Endodermal cell (in vitro differentiated cells): ENCODE measurements at regions not wholly inside any gene's neighbourhood (a gene's known extent, or its start where the extent isn't known, plus 50 kb on each side); places are given as distances from the start of the nearest gene placed in this dataset.

Experiments used
- DNase-seq: peaks from one replicate; pipeline ENCODE4 v3.0.0-alpha.2; 2017
- H3K27ac ChIP-seq: 2 replicates; pipeline ENCODE4 v1.5.1; 2013; ENCODE audit warnings: mild to moderate bottlenecking, low read depth, low read length, moderate library complexity
- H3K27me3 ChIP-seq: 2 replicates; pipeline ENCODE4 v1.6.1; 2013; ENCODE audit warnings: mild to moderate bottlenecking, low read length, moderate library complexity; ENCODE audit not compliant: insufficient read depth, control insufficient read depth, poor library complexity, severe bottlenecking
- H3K36me3 ChIP-seq: 2 replicates; pipeline ENCODE4 v1.7.0; 2013; ENCODE audit warnings: mild to moderate bottlenecking, low read length, moderate library complexity; ENCODE audit not compliant: control insufficient read depth, insufficient read depth
- H3K4me1 ChIP-seq: one replicate; pipeline ENCODE4 v1.7.0; 2013; ENCODE audit warnings: low read length; ENCODE audit not compliant: control insufficient read depth, insufficient read depth
- H3K4me3 ChIP-seq: 2 replicates; pipeline ENCODE4 v1.5.1; 2013; ENCODE audit warnings: mild to moderate bottlenecking, low read length, moderate library complexity
- H3K9ac ChIP-seq: 2 replicates; pipeline ENCODE4 v1.6.1; 2013; ENCODE audit warnings: mild to moderate bottlenecking, low read length, moderate library complexity; ENCODE audit not compliant: poor library complexity, severe bottlenecking; ENCODE audit errors: extremely low read depth
- H3K9me3 ChIP-seq: 2 replicates; pipeline ENCODE4 v1.6.1; 2013; ENCODE audit warnings: mild to moderate bottlenecking, low read length, moderate library complexity; ENCODE audit not compliant: control insufficient read depth
- H3K27ac Mint-ChIP-seq: 2 replicates; pipeline ENCODE4 v1.8.0; 2020; ENCODE audit warnings: mixed read lengths
- H3K27me3 Mint-ChIP-seq: 2 replicates; pipeline ENCODE4 v1.8.0; 2021; ENCODE audit warnings: mild to moderate bottlenecking, mixed read lengths; ENCODE audit not compliant: insufficient read depth
- H3K36me3 Mint-ChIP-seq: 2 replicates; pipeline ENCODE4 v1.8.0; 2020; ENCODE audit warnings: low read depth, mixed read lengths
- H3K4me1 Mint-ChIP-seq: 2 replicates; pipeline ENCODE4 v1.8.0; 2020; ENCODE audit warnings: mixed read lengths
- H3K4me3 Mint-ChIP-seq: 2 replicates; pipeline ENCODE4 v1.8.0; 2020; ENCODE audit warnings: mild to moderate bottlenecking, moderate library complexity, mixed read lengths
- H3K9me3 Mint-ChIP-seq: 2 replicates; pipeline ENCODE4 v1.8.0; 2020; ENCODE audit warnings: mild to moderate bottlenecking, mixed read lengths
- WGBS, 2 experiments: methylation state at CpG; one replicate each; pipeline versions ENCODE4 v1.1.5 to v1.1.7; 2013; ENCODE audit warnings: missing lambda C conversion rate in 2 of 2, mixed read lengths in 1 of 2; ENCODE audit not compliant: insufficient coverage in 1 of 2, insufficient read length in 1 of 2; 5-methylcytosine and 5-hydroxymethylcytosine counted together
- TF ChIP-seq, protein P1 (sequence below): fragments of 200-600 bp; sonication (generic); conservative IDR thresholded peaks from 2 replicates; pipeline ENCODE4 v1.5.0; 2021; ENCODE audit warnings: antibody characterized with exemption, mild to moderate bottlenecking

DNA sequence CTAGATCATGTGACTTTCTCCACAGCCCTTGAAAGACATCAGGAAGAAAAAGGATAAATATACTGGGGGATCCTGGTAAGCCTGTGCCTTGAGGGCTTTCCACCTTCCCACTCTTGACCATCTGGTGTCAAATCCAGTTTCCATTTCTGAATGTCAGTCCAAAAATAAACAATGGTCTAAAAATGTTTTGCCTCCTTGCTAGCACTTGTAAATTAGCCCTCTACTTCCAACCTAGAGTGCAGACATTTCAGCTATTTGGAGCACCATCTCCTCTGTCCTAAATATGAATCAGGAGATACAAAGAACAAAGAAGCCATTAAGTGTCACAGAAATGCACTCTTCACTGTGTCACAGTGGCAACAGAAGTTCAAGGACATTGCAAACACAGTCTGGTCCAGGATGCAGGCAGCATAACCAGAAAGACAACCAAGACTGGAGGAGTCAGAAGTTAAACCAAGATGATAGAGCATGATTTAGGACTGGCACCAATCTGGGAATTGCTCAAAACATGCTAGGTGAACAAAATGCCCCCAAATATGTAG lies 88.1 kb downstream of the CCDC34 start:
- TF ChIP-seq, protein P1, sequence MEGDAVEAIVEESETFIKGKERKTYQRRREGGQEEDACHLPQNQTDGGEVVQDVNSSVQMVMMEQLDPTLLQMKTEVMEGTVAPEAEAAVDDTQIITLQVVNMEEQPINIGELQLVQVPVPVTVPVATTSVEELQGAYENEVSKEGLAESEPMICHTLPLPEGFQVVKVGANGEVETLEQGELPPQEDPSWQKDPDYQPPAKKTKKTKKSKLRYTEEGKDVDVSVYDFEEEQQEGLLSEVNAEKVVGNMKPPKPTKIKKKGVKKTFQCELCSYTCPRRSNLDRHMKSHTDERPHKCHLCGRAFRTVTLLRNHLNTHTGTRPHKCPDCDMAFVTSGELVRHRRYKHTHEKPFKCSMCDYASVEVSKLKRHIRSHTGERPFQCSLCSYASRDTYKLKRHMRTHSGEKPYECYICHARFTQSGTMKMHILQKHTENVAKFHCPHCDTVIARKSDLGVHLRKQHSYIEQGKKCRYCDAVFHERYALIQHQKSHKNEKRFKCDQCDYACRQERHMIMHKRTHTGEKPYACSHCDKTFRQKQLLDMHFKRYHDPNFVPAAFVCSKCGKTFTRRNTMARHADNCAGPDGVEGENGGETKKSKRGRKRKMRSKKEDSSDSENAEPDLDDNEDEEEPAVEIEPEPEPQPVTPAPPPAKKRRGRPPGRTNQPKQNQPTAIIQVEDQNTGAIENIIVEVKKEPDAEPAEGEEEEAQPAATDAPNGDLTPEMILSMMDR, result no peak
- Histone ChIP-seq H3K36me3 (no peaks in the 10 kb centered on the region), H3K4me1 (peaks cover 4% of the 10 kb centered on the region), H3K27me3 (no peaks in the 10 kb centered on the region), H3K9ac (no peak overlapping the region), H3K4me3 (no peak overlapping the region), H3K27ac (no peak overlapping the region), H3K9me3 (peaks cover 7% of the 10 kb centered on the region)
- H3K27me3 Mint-ChIP-seq, result peaks cover 6% of the 10 kb centered on the region
- H3K9me3 Mint-ChIP-seq, result peaks cover 11% of the 10 kb centered on the region
- DNase-seq, result no peak
- H3K4me1 Mint-ChIP-seq, result peaks cover 17% of the 10 kb centered on the region
- H3K36me3 Mint-ChIP-seq, result no peaks in the 10 kb centered on the region
- no peak overlapping the region for H3K27ac Mint-ChIP-seq
- H3K4me3 Mint-ChIP-seq, result no peak overlapping the region

DNA sequence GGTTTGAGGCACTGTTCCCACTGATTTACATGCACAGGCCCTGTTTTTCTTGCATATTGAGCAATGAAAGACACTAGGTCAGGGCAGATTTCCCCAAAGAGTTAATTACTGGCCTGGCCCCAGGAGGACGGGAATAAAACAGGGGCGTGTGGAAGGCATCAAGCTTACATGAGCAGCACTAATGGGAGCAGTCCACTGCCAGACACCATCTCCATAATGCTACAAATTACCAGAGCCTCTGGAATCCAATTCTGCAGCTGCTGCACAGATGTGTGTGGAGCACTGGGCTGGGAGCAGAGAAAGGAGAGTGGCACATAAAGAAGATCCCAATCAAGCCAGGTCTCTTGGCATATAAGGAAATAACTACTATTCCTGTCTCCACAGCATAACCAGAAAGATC lies 96.9 kb downstream of the CCDC34 start:
- Mint-ChIP-seq H3K36me3 (no peaks in the 10 kb centered on the region), H3K4me1 (no peaks in the 10 kb centered on the region), H3K27me3 (peaks cover 5% of the 10 kb centered on the region), H3K9me3 (peaks cover 15% of the 10 kb centered on the region), H3K4me3 (no peak overlapping the region), H3K27ac (no peak overlapping the region)
- Histone ChIP-seq H3K4me1 (no peaks in the 10 kb centered on the region), H3K36me3 (no peaks in the 10 kb centered on the region), H3K9me3 (no peaks in the 10 kb centered on the region), H3K9ac (no peak overlapping the region), H3K27ac (no peak overlapping the region), H3K27me3 (no peaks in the 10 kb centered on the region), H3K4me3 (no peak overlapping the region)
- DNase-seq, result no peak
- TF ChIP-seq, protein P1, result no peak
- WGBS, 2 experiments, result 88 to 90% methylated on average over 2 of the region's 2 CpGs

GRCh38 chr11:27263986-27264385 lies 99.0 kb downstream of the CCDC34 start:
- TF ChIP-seq, protein P1, result no peak
- Mint-ChIP-seq H3K9me3 (peaks cover 5% of the 10 kb centered on the region), H3K36me3 (no peaks in the 10 kb centered on the region), H3K4me3 (no peak overlapping the region), H3K27me3 (peaks cover 5% of the 10 kb centered on the region), H3K4me1 (no peaks in the 10 kb centered on the region), H3K27ac (no peak overlapping the region)
- no peaks in the 10 kb centered on the region for H3K4me1 ChIP-seq
- H3K27me3 ChIP-seq, result no peaks in the 10 kb centered on the region
- H3K4me3 ChIP-seq, result no peak overlapping the region
- H3K36me3 ChIP-seq, result no peaks in the 10 kb centered on the region
- 100% methylated on average over 1 of the region's 3 CpGs; no CpG with 5 or more reads in 1 of the 2 experiments for WGBS, 2 experiments
- DNase-seq, result no peak
- no peak overlapping the region for H3K27ac ChIP-seq
- H3K9ac ChIP-seq, result no peak overlapping the region
- no peaks in the 10 kb centered on the region for H3K9me3 ChIP-seq
